Endothelial cell of umbilical vein (primary cell): ENCODE measurements at regions not wholly inside any gene's neighbourhood (a gene's known extent, or its start where the extent isn't known, plus 50 kb on each side); places are given as distances from the start of the nearest gene placed in this dataset.

ENCODE experiments used
- BruUV-seq: library from RNA; stranded (reverse); fragments of 400-500 nt; replicated peaks from 2 replicates; lab custom pipeline; 2021; lab: Mats Ljungman, UMichigan
- CTCF ChIA-PET: fragments of 300-600, 350-600 bp; sonication (Branson Sonifier 250); formaldehyde crosslinking; loops from one replicate; lab custom pipeline; 2021; ENCODE audit warnings: antibody characterized with exemption, inconsistent platforms; lab: Charles Lee
- POLR2A ChIA-PET: fragments of 300-600, 350-600 bp; sonication (Branson Sonifier 250); formaldehyde crosslinking; loops from one replicate; lab custom pipeline; 2021; ENCODE audit warnings: antibody characterized with exemption, inconsistent platforms; lab: Charles Lee
- DNase-seq: peaks from one replicate; pipeline ENCODE4 v3.0.0-alpha.2; 2011; ENCODE audit warnings: low read depth, low spot score
- FAIRE-seq: peaks from 2 replicates; lab custom pipeline; 2011; peaks lifted over from hg19 to GRCh38; lab: Jason Lieb, UNC
- H2AFZ ChIP-seq: 2 replicates; pipeline ENCODE4 v1.6.0; 2012; ENCODE audit warnings: low read depth, low read length, control low read depth, inconsistent platforms
- H3K27ac ChIP-seq: 2 replicates; pipeline ENCODE4 v1.5.1; 2011; ENCODE audit warnings: low read depth, mild to moderate bottlenecking, control low read depth, low read length, moderate library complexity; ENCODE audit not compliant: insufficient read depth
- H3K27me3 ChIP-seq, 2 experiments: 2 replicates each; pipeline versions ENCODE4 v1.6.0 to v1.6.1; 2011; ENCODE audit warnings: low read length in 2 of 2, mixed read lengths in 1 of 2; ENCODE audit not compliant: control insufficient read depth in 2 of 2, insufficient read depth in 2 of 2
- H3K36me3 ChIP-seq, 2 experiments: 2 replicates in 1 of 2; 3 replicates in 1 of 2; pipeline ENCODE4 v1.5.1; 2011; ENCODE audit warnings: low read length in 2 of 2, mild to moderate bottlenecking in 1 of 2, moderate library complexity in 1 of 2; ENCODE audit not compliant: control insufficient read depth in 2 of 2, insufficient read depth in 2 of 2; ENCODE audit errors: extremely low read depth in 1 of 2
- H3K4me1 ChIP-seq: 3 replicates; pipeline ENCODE4 v1.5.1; 2011; ENCODE audit warnings: mild to moderate bottlenecking, low read length; ENCODE audit not compliant: control insufficient read depth, insufficient read depth; ENCODE audit errors: extremely low read depth
- H3K4me2 ChIP-seq: 2 replicates; pipeline ENCODE4 v1.6.1; 2011; ENCODE audit warnings: low read length, control low read depth, mixed read lengths; ENCODE audit not compliant: insufficient read depth
- H3K4me3 ChIP-seq, 3 experiments: fragments of 200-600 bp in 1 of 3; sonication (generic), shearing (Covaris generic) in 1 of 3; replicated peaks in 1 of 3; 2 replicates each; pipeline ENCODE4 v1.5.1; 2011 to 2016; ENCODE audit warnings: control low read depth in 3 of 3, low read length in 3 of 3, mild to moderate bottlenecking in 2 of 3, inconsistent platforms in 1 of 3, low read depth in 1 of 3, moderate library complexity in 1 of 3; ENCODE audit not compliant: insufficient read depth in 1 of 3
- H3K79me2 ChIP-seq: 2 replicates; pipeline ENCODE4 v1.6.0; 2012; ENCODE audit warnings: low read length, inconsistent platforms; ENCODE audit not compliant: control insufficient read depth, insufficient read depth
- H3K9ac ChIP-seq: replicated peaks from 2 replicates; pipeline ENCODE3; 2011; ENCODE audit warnings: low read length, control low read depth; ENCODE audit not compliant: insufficient read depth; ENCODE audit errors: extremely low read depth
- H3K9me1 ChIP-seq: replicated peaks from 3 replicates; pipeline ENCODE4 v1.6.0; 2011; ENCODE audit warnings: mild to moderate bottlenecking, low read length; ENCODE audit not compliant: control insufficient read depth, insufficient read depth; ENCODE audit errors: extremely low read depth
- H3K9me3 ChIP-seq: replicated peaks from 2 replicates; pipeline ENCODE4 v1.5.1; 2012; ENCODE audit warnings: low read length, inconsistent platforms; ENCODE audit not compliant: control insufficient read depth, insufficient read depth
- H4K20me1 ChIP-seq: replicated peaks from 2 replicates; pipeline ENCODE3; 2011; ENCODE audit warnings: mild to moderate bottlenecking, low read length; ENCODE audit not compliant: control insufficient read depth, insufficient read depth; ENCODE audit errors: extremely low read depth
- EZH2 ChIP-seq: IDR thresholded peaks from 2 replicates; pipeline ENCODE4 v1.6.1; 2012; ENCODE audit warnings: borderline replicate concordance, low read depth, mild to moderate bottlenecking, moderate library complexity, low read length, inconsistent platforms; ENCODE audit not compliant: severe bottlenecking
- FOS ChIP-seq: IDR thresholded peaks from 2 replicates; pipeline ENCODE4 v1.6.1; 2011; ENCODE audit warnings: mild to moderate bottlenecking, low read length, moderate library complexity, borderline replicate concordance; ENCODE audit not compliant: insufficient read depth
- GATA2 ChIP-seq: IDR thresholded peaks from 2 replicates; pipeline ENCODE4 v1.7.0; 2011; ENCODE audit warnings: low read depth, mild to moderate bottlenecking, moderate library complexity, mixed read lengths, low read length; ENCODE audit not compliant: insufficient read length, insufficient read depth
- JUN ChIP-seq: IDR thresholded peaks from 2 replicates; pipeline ENCODE4 v1.6.1; 2011; ENCODE audit warnings: borderline replicate concordance, low read depth; ENCODE audit not compliant: insufficient read length, insufficient read depth
- MYC ChIP-seq: IDR thresholded peaks from one replicate; pipeline ENCODE4 v1.6.1; 2011; ENCODE audit warnings: mild to moderate bottlenecking, low read depth, low read length
- POLR2A ChIP-seq: IDR thresholded peaks from 2 replicates; pipeline ENCODE4 v1.6.1; 2012; ENCODE audit warnings: low read depth, mild to moderate bottlenecking, control low read depth, low read length
- POLR2AphosphoS5 ChIP-seq: IDR thresholded peaks from 2 replicates; pipeline ENCODE4 v1.6.1; 2012; ENCODE audit warnings: low read depth, mild to moderate bottlenecking, control low read depth, low read length, moderate library complexity; ENCODE audit not compliant: insufficient read depth
- dilution Hi-C: fragments of 300-500 bp; cut with MboI; formaldehyde crosslinking; loops from one replicate; pipeline ENCODE4 v1.15.0; 2019; ENCODE audit warnings: low sequenced_read_pairs; ENCODE audit not compliant: extremely low pct_ligation_motif_present
- intact Hi-C: fragments of 100-400 bp; cut with micrococcal nuclease; formaldehyde crosslinking; loops from one replicate; pipeline ENCODE4 v1.10.0; 2022
- TF ChIP-seq, protein P1 (sequence below), 2 donors: IDR thresholded peaks; 1 replicate in 1 of 2; 2 replicates in 1 of 2; pipeline ENCODE4 v1.5.1; 2011; ENCODE audit warnings: low read length in 2 of 2, mild to moderate bottlenecking in 2 of 2, moderate library complexity in 2 of 2, control low read depth in 1 of 2, inconsistent platforms in 1 of 2, low read depth in 1 of 2; ENCODE audit not compliant: insufficient read depth in 1 of 2; ENCODE audit errors: extremely low read depth in 1 of 2
- TF ChIP-seq, protein P2 (sequence below): IDR thresholded peaks from 2 replicates; pipeline ENCODE4 v1.6.1; 2011; ENCODE audit not compliant: insufficient read depth, insufficient read length

DNA sequence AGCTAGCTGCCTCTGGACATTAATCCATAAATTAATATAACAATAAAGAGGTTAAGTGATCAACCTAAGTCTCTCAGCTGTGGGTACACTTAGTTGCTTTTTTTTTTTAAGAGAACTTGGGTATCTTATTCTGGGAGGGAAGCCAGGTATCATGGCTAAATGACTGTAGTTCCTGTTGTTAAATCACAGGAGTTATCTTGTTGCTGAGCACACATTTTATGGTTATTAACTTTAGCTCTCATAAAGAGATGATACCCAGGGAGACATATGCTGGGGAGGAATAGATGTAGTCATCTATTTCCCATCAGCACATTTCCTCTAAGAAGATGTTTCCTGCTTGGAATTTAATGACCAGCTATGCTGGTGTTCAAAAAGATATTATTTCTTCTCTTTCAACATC lies 227.8 kb downstream of the PTGER3 start:
- TF ChIP-seq POLR2AphosphoS5 (no peak), POLR2A (no peak), MYC (no peak), GATA2 (no peak), FOS (no peak), EZH2 (no peak), JUN (no peak)
- TF ChIP-seq, protein P1, sequence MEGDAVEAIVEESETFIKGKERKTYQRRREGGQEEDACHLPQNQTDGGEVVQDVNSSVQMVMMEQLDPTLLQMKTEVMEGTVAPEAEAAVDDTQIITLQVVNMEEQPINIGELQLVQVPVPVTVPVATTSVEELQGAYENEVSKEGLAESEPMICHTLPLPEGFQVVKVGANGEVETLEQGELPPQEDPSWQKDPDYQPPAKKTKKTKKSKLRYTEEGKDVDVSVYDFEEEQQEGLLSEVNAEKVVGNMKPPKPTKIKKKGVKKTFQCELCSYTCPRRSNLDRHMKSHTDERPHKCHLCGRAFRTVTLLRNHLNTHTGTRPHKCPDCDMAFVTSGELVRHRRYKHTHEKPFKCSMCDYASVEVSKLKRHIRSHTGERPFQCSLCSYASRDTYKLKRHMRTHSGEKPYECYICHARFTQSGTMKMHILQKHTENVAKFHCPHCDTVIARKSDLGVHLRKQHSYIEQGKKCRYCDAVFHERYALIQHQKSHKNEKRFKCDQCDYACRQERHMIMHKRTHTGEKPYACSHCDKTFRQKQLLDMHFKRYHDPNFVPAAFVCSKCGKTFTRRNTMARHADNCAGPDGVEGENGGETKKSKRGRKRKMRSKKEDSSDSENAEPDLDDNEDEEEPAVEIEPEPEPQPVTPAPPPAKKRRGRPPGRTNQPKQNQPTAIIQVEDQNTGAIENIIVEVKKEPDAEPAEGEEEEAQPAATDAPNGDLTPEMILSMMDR (IDR thresholded peaks at IDR 0.05; ENCODE audit: extremely low read depth in 1 of 2, insufficient read depth in 1 of 2, low read depth in 1 of 2, low read length in 2 of 2), result no peak
- TF ChIP-seq, protein P2, sequence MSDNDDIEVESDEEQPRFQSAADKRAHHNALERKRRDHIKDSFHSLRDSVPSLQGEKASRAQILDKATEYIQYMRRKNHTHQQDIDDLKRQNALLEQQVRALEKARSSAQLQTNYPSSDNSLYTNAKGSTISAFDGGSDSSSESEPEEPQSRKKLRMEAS, result no peak
- FAIRE-seq (no peak), DNase-seq (no peak)
- Histone ChIP-seq H3K79me2 (no peaks in the 10 kb centered on the region), H4K20me1 (no peaks in the 10 kb centered on the region), H3K36me3 (no peaks in the 10 kb centered on the region), H2AFZ (no peak overlapping the region), H3K4me1 (no peaks in the 10 kb centered on the region), H3K9me1 (no peaks in the 10 kb centered on the region), H3K27ac (no peak overlapping the region), H3K9ac (no peak overlapping the region), H3K4me3 (no peak overlapping the region), H3K9me3 (no peaks in the 10 kb centered on the region), H3K27me3 (no peaks in the 10 kb centered on the region), H3K4me2 (no peak overlapping the region)
- intact Hi-C loops, result no loop called here
- BruUV-seq, result no TSS peak
- ChIA-PET CTCF (no interaction called here), POLR2A (no interaction called here)
- dilution Hi-C loops, result no loop called here
